Activated naive CD4-positive, alpha-beta T cell treated with anti-CD3 and anti-CD28 coated beads, Interleukin-2, amount 10 ng/mL, durations not matched to agents 7 days and 5 days (primary cell): ENCODE measurements at regions not wholly inside any gene's neighbourhood (a gene's known extent, or its start where the extent isn't known, plus 50 kb on each side); places are given as distances from the start of the nearest gene placed in this dataset.
"Not testable (repeated sequence)": the region's sequence is repeated elsewhere in the genome, so short reads cannot be mapped to it uniquely, and the experiment has no call there.

Experiments
- CTCF ChIA-PET: fragments of 350-600 bp; sonication (Branson Sonifier 250); formaldehyde crosslinking; loops from one replicate; lab custom pipeline; 2021; ENCODE audit warnings: antibody characterized with exemption; lab: Charles Lee
- DNase-seq: peaks from one replicate; pipeline ENCODE4 v3.0.0-alpha.2; 2020
- H3K27ac Mint-ChIP-seq: one replicate; pipeline ENCODE4 v1.8.0; 2021; ENCODE audit warnings: mild to moderate bottlenecking, moderate library complexity, mixed read lengths
- H3K27me3 Mint-ChIP-seq: one replicate; pipeline ENCODE4 v1.8.0; 2021; ENCODE audit warnings: mild to moderate bottlenecking, mixed read lengths
- H3K36me3 Mint-ChIP-seq: one replicate; pipeline ENCODE4 v1.8.0; 2021; ENCODE audit warnings: mixed read lengths
- H3K4me1 Mint-ChIP-seq: one replicate; pipeline ENCODE4 v1.8.0; 2021; ENCODE audit warnings: mixed read lengths
- H3K4me3 Mint-ChIP-seq: one replicate; pipeline ENCODE4 v1.8.0; 2021; ENCODE audit warnings: mild to moderate bottlenecking, moderate library complexity, mixed read lengths
- H3K9me3 Mint-ChIP-seq: one replicate; pipeline ENCODE4 v1.8.0; 2021; ENCODE audit warnings: mixed read lengths

DNA sequence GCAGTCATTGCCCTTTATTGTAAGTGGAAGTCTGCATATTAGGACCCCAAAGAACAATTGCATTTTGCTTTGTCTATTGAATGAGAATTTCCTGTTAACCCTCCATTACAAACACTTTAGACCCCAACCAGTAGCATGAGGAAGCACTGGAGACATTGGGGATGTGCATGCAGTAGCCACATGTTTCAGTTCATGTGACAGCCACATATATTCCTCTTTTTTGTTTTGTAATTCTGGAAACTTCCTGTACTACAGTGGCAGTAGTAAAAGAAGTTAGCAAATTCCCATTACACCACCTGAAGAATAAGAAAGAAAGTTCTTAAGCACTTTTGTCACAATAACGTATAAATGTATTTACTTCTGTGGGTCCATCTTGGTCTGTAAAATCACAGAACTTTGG, 281.1 kb upstream of the SLC14A2 start:
- Mint-ChIP-seq H3K4me3 (no peak overlapping the region), H3K9me3 (no peaks in the 10 kb centered on the region), H3K36me3 (no peaks in the 10 kb centered on the region), H3K27ac (no peak overlapping the region), H3K27me3 (no peaks in the 10 kb centered on the region), H3K4me1 (no peaks in the 10 kb centered on the region)
- no peak for DNase-seq
- CTCF ChIA-PET = no interaction called here

- Mint-ChIP-seq H3K4me1 (no peaks in the 10 kb centered on the region), H3K9me3 (no peaks in the 10 kb centered on the region), H3K4me3 (no peak overlapping the region), H3K36me3 (no peaks in the 10 kb centered on the region), H3K27me3 (no peaks in the 10 kb centered on the region), H3K27ac (no peak overlapping the region)
- DNase-seq = no peak
- CTCF ChIA-PET = interaction anchor here (0.6 kb wide), 1 partner anchor 10 kb away, joined by 4 read pairs; no protein-coding TSS in a partner anchor
Measured at GRCh38 chr18:45335282-45336043, 279.8 kb upstream of the SLC14A2 start.

DNA sequence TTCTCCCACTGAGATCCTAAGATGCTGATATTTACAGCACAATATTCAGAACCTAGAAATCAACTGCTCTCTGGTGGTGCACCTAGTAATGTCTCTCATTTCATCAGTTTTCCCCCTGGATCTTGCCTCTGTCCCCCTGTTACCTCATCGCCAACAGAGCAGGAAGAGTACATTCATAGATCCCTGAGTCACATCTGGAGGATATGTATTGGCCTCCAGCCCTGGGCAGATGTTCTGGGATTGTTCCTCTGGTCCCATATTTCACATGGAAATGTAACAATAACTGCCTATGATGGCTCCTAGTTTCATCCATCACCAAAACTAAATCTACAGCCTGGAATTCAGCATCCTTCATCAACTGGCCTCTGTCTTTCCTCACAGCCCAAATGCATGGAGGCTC, 278.8 kb upstream of the SLC14A2 start:
- no peaks in the 10 kb centered on the region for H3K27me3 Mint-ChIP-seq
- no peak overlapping the region for H3K4me3 Mint-ChIP-seq
- H3K27ac Mint-ChIP-seq = no peak overlapping the region
- no peaks in the 10 kb centered on the region for H3K4me1 Mint-ChIP-seq
- H3K9me3 Mint-ChIP-seq = no peaks in the 10 kb centered on the region
- CTCF ChIA-PET = no interaction called here
- no peak for DNase-seq
- no peaks in the 10 kb centered on the region for H3K36me3 Mint-ChIP-seq

GRCh38 chr18:45337477-45337876, 277.8 kb upstream of the SLC14A2 start:
- H3K27me3 Mint-ChIP-seq = no peaks in the 10 kb centered on the region
- H3K27ac Mint-ChIP-seq = no peak overlapping the region
- DNase-seq = no peak
- no peaks in the 10 kb centered on the region for H3K4me1 Mint-ChIP-seq
- no peaks in the 10 kb centered on the region for H3K9me3 Mint-ChIP-seq
- H3K4me3 Mint-ChIP-seq = no peak overlapping the region
- H3K36me3 Mint-ChIP-seq = no peaks in the 10 kb centered on the region
- CTCF ChIA-PET = no interaction called here

GRCh38 chr18:45339810-45340550, 275.3 kb upstream of the SLC14A2 start:
- Mint-ChIP-seq H3K27ac (no peak overlapping the region), H3K4me1 (no peaks in the 10 kb centered on the region), H3K9me3 (no peaks in the 10 kb centered on the region), H3K27me3 (no peaks in the 10 kb centered on the region), H3K4me3 (no peak overlapping the region), H3K36me3 (no peaks in the 10 kb centered on the region)
- DNase-seq = no peak
- CTCF ChIA-PET = no interaction called here

GRCh38 chr18:45340884-45341283, 274.4 kb upstream of the SLC14A2 start:
- Mint-ChIP-seq H3K4me3 (no peak overlapping the region), H3K9me3 (no peaks in the 10 kb centered on the region), H3K27ac (no peak overlapping the region), H3K36me3 (no peaks in the 10 kb centered on the region), H3K4me1 (no peaks in the 10 kb centered on the region), H3K27me3 (no peaks in the 10 kb centered on the region)
- DNase-seq = no peak
- CTCF ChIA-PET = no interaction called here

DNA sequence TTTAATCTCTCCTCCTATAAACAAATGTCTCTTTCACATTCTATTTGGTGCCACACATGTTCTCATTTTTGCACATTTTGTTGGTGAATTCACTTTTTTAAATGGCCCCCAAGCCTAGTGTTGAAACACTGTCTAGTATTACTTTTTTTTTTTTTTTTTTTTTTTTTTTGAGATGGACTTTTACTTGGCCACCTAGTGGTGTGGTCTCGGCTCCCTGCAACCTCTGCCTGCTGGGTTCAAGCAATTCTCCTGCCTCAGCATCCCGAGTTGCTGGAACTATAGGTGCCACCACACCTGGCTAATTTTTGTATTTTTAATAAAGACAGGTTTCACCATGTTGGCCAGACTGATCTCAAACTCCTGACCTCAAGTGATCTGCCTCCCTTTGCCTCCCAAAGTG, 273.8 kb upstream of the SLC14A2 start:
- Mint-ChIP-seq H3K4me3 (no peak overlapping the region), H3K4me1 (no peaks in the 10 kb centered on the region), H3K27me3 (no peaks in the 10 kb centered on the region), H3K9me3 (no peaks in the 10 kb centered on the region), H3K27ac (no peak overlapping the region), H3K36me3 (no peaks in the 10 kb centered on the region)
- no peak for DNase-seq
- CTCF ChIA-PET = no interaction called here

GRCh38 chr18:45342166-45342565, 273.1 kb upstream of the SLC14A2 start:
- CTCF ChIA-PET = no interaction called here
- no peak for DNase-seq
- Mint-ChIP-seq H3K4me1 (no peaks in the 10 kb centered on the region), H3K4me3 (no peak overlapping the region), H3K27ac (no peak overlapping the region), H3K9me3 (no peaks in the 10 kb centered on the region), H3K36me3 (no peaks in the 10 kb centered on the region), H3K27me3 (no peaks in the 10 kb centered on the region)

GRCh38 chr18:45342653-45343052, 272.6 kb upstream of the SLC14A2 start:
- no peak for DNase-seq
- Mint-ChIP-seq H3K4me1 (no peaks in the 10 kb centered on the region), H3K27ac (no peak overlapping the region), H3K27me3 (no peaks in the 10 kb centered on the region), H3K9me3 (no peaks in the 10 kb centered on the region), H3K4me3 (no peak overlapping the region), H3K36me3 (no peaks in the 10 kb centered on the region)
- CTCF ChIA-PET = no interaction called here

GRCh38 chr18:45343365-45343764, 271.9 kb upstream of the SLC14A2 start:
- no peak for DNase-seq
- no peak overlapping the region for H3K4me3 Mint-ChIP-seq
- no peak overlapping the region for H3K27ac Mint-ChIP-seq
- CTCF ChIA-PET = no interaction called here
- H3K9me3 Mint-ChIP-seq = no peaks in the 10 kb centered on the region
- no peaks in the 10 kb centered on the region for H3K4me1 Mint-ChIP-seq
- no peaks in the 10 kb centered on the region for H3K27me3 Mint-ChIP-seq
- no peaks in the 10 kb centered on the region for H3K36me3 Mint-ChIP-seq

DNA sequence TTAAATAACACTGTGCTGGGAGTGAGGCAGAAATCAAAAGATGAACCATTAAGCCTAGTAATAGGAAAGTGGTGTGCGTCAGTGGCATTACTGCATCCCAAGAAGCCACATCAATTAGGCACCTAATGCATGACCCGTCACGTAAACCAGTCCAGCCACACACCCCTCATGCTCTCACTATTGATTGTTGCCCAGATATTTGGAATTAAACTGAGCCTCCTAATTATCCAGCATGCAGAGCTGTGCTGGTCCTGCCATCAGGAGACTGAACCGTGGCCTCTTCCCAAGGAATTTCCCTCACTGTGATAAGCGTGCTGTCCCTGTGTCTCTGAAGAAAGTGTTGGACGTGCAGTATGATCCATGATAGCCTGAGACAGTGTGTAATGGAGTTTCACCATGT, 270.6 kb upstream of the SLC14A2 start:
- DNase-seq, H3K36me3 Mint-ChIP-seq, H3K27me3 Mint-ChIP-seq, H3K4me1 Mint-ChIP-seq, H3K4me3 Mint-ChIP-seq, H3K9me3 Mint-ChIP-seq, H3K27ac Mint-ChIP-seq: not testable (repeated sequence)
- CTCF ChIA-PET = interaction anchor here (1.1 kb wide), 1 partner anchor 9 kb away, joined by 4 read pairs; no protein-coding TSS in a partner anchor

GRCh38 chr18:45349019-45349418, 266.3 kb upstream of the SLC14A2 start:
- no peak overlapping the region for H3K4me3 Mint-ChIP-seq
- no peak for DNase-seq
- no peaks in the 10 kb centered on the region for H3K9me3 Mint-ChIP-seq
- H3K27me3 Mint-ChIP-seq = no peaks in the 10 kb centered on the region
- CTCF ChIA-PET = no interaction called here
- H3K4me1 Mint-ChIP-seq = no peaks in the 10 kb centered on the region
- H3K27ac Mint-ChIP-seq = no peak overlapping the region
- no peaks in the 10 kb centered on the region for H3K36me3 Mint-ChIP-seq

- no peak overlapping the region for H3K27ac Mint-ChIP-seq
- DNase-seq = no peak
- H3K4me1 Mint-ChIP-seq = no peaks in the 10 kb centered on the region
- no peaks in the 10 kb centered on the region for H3K9me3 Mint-ChIP-seq
- H3K4me3 Mint-ChIP-seq = no peak overlapping the region
- no peaks in the 10 kb centered on the region for H3K27me3 Mint-ChIP-seq
- CTCF ChIA-PET = no interaction called here
- H3K36me3 Mint-ChIP-seq = no peaks in the 10 kb centered on the region
Measured at GRCh38 chr18:45349467-45349866, 265.8 kb upstream of the SLC14A2 start.

- no peak for DNase-seq
- no peaks in the 10 kb centered on the region for H3K9me3 Mint-ChIP-seq
- H3K27ac Mint-ChIP-seq = no peak overlapping the region
- H3K4me1 Mint-ChIP-seq = no peaks in the 10 kb centered on the region
- no peak overlapping the region for H3K4me3 Mint-ChIP-seq
- H3K36me3 Mint-ChIP-seq = no peaks in the 10 kb centered on the region
- no peaks in the 10 kb centered on the region for H3K27me3 Mint-ChIP-seq
- CTCF ChIA-PET = no interaction called here
Measured at GRCh38 chr18:45350404-45351156, 264.7 kb upstream of the SLC14A2 start.
